Nucleus accumbens (tissue), 56 donors: ENCODE measurements at regions not wholly inside any gene's neighbourhood (a gene's known extent, or its start where the extent isn't known, plus 50 kb on each side); places are given as distances from the start of the nearest gene placed in this dataset.

ENCODE experiments used
- DNase-seq, 56 donors: peaks; one replicate each; lab custom pipeline; 2025; lab: John Stamatoyannopoulos, UW

DNA sequence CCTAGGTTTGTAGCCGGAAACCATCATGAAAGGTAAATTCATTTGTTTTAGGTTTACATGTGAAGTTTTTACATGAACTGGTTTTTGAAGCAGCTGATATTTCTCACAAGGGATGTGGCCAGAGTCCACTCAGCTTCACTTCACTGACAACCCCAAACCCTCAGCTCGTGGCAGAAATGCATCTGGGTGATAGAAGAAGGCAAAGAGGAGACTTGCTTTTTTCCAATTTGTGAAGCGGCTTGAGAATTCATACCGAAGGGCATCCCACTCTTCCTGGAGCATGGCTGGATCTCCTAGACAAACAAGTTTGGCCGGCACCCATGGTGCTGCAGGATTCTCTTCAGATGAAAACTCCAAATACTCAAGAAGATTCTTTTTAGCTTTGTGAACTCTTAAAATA lies 392.8 kb upstream of the CNR1 start:
- no peak for DNase-seq

- DNase-seq, result no peak
Observed at GRCh38 chr6:88556663-88557062, 390.5 kb upstream of the CNR1 start.

- DNase-seq, result no peak
Observed at GRCh38 chr6:88548891-88549505, 382.9 kb upstream of the CNR1 start.

- no peak for DNase-seq
Observed at GRCh38 chr6:88547768-88548167, 381.6 kb upstream of the CNR1 start.

DNA sequence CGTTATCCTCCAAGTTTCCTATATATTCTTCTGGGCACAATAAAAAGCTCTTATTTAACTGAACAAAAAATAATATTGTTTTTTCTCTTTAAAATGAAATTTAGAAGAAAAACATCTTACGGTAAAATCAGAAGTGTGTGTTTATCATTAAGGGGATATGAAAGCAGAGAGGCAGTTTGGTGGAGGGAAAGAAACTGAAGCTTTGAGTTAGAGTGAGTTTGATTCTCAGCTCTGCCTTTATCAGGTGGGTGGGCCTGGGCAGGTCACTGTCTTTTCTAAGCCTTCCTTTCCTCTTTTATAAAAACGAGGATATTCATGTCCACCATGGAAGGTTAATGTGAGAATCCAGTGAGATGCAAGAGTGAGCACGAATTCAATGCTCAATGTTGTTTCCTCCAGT lies 379.8 kb upstream of the CNR1 start:
- DNase-seq, result no peak

DNA sequence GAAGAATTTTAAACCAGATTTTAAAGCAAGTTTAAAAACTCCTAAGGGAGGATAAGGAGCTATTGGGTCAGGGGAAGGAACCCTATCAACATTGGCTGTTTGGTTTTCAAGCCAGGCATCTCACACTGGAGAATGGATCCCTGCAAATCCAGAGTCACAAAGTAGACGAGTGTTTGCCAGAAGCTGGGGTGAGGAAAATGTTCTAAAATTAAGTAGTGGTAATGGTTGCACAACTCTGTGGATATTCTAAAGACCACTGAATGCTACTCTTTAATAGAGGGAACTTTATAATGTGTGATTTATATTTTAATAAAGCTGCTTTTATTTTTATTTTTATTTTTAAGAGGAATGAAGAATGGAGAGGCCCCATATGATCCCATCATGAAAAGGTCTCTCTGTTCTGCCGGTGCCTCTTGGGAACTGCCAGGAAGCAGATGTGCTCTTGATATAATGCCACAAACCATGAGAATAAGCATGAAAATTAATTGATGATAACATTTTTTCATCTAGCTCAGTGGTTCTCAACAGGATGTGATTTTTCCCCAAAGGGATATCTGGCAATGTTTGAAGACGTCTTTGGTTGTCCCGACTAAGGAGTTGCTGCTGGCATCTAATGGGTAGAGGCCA lies 379.0 kb upstream of the CNR1 start:
- no peak for DNase-seq

DNA sequence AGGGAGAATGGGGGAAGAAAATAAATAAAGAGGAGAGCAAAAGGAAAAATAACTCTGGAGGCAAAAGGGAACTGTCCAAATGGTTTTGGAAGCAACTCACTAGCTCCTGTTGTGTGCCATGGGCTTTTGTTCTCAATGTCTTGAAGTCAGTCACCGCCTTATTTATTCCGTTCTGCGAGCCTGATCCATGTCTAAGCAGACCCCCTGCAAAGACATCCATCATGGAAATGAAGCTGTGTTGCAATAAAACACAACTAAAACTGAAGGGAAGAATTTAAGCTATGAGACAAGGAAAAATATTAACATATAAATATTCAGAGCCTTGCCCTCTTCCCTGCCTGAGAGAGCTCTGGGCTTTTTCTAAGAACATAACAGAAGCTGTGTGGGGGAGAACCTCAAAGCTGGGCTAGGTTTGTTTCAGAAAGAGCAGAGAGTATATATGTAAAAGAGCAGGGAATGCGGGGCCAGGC lies 373.2 kb upstream of the CNR1 start:
- DNase-seq, result no peak

DNA sequence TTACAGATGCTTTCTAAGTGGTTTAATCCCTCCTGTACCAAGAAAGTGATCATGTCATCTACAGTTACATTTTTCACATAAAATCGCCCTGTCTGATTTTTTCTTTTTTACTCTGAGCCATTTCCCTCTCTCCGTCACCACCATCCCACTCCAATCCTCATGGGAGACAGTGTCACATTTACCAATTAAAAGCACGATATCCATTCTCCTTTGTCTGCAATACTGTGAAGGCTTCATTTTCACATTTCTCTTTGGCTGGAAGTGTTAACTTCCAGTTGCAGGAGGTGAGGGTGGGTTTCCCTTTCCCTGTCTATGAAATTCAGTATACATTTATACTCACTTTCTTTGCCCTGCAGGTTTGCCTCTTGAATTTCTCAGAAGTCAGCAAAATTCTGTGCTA lies 372.7 kb upstream of the CNR1 start:
- DNase-seq, result no peak

- DNase-seq, result no peak
Observed at GRCh38 chr6:88538130-88538706, 372.1 kb upstream of the CNR1 start.

GRCh38 chr6:88536071-88536625 lies 370.0 kb upstream of the CNR1 start:
- DNase-seq, result no peak

DNA sequence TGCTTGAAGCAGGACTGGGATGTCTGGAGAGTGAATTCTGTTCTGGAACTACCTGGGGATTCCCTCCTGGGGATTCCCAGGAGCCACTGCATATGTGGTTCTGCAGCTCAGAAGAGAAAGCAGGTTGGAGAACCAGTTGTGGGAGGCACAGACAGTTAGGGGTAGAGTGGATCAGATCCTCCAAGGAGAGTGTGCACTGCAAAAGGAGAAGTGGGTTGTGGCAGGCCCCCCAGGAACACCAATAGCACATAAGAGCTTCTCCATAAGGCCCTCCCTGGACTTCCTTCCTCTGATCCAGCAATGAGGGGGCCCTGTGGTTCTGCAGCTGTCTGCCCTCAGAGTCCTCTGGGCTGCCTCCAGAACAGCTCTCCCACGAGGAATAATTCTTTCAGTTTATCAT lies 369.2 kb upstream of the CNR1 start:
- DNase-seq, result no peak

DNA sequence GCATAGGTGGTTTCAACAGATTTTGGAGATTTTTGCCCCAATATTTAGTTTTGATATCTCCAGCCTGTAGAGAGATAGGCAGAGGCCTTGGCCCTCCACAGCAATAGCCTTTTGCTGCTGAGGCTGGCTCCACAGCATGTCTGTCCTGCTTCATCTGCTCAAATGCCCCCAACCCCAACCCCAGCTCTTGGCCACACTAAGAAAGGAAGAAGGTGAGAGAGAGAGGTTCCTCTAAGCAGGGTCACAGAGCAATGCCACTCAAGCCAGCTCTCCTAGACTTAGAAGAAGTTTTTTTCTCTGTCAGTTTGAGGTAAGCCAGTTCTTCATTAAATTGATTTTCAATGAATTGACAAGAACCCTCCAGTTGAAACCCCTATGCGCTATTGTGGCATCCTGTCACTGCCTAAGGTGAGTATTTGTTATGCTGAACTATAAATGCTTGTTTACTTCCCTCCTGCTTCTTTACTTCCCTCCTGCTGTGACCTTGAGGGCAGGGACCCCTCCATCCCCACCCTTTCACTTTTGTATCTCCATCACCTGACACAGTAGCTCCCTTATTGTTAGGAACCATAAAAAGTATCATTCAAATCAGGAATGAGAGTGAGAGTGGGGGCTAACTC lies 366.2 kb upstream of the CNR1 start:
- no peak for DNase-seq

GRCh38 chr6:88529726-88530125 lies 363.6 kb upstream of the CNR1 start:
- DNase-seq, result no peak

GRCh38 chr6:88520445-88520844 lies 354.3 kb upstream of the CNR1 start:
- DNase-seq, result no peak

DNA sequence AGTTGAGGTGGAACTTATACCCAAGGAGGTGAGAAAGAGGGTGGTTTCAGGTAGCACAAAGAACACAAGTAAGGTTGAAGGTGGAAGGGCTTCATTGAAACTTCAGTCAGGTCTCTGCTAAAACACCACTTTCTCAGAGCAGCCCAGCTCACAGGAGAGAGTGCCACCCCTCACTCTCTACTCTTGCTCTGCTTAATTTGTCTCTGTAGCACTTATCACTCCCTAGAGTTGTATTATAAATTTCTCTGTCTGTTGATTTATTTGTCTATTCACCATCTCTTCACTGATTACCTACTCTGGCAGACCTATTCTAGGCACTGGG lies 353.8 kb upstream of the CNR1 start:
- no peak for DNase-seq

- peak in 1 of 56 donors; percentile 10 for DNase-seq
Observed at GRCh38 chr6:88519301-88520016, 353.3 kb upstream of the CNR1 start.

- DNase-seq, result no peak
Observed at GRCh38 chr6:88517737-88518136, 351.6 kb upstream of the CNR1 start.

DNA sequence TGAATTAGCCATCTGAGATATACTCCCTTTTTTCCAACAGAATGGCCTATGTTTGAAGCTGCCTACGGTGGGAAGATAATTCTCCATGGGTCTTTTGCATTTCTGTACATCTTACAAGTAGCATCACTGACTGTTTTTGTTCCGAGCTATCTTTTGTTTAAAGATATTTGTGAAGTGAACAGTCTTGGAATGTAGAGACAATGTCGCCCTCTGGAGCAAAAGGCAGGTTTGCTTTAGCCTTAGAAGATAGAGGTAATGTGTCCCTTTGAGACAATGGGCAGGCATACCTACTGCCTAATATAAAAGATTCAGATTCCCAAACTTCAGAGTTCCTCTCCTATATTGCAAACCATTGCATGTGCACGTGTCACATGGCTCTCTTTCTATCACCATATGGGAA lies 347.8 kb upstream of the CNR1 start:
- no peak for DNase-seq

DNA sequence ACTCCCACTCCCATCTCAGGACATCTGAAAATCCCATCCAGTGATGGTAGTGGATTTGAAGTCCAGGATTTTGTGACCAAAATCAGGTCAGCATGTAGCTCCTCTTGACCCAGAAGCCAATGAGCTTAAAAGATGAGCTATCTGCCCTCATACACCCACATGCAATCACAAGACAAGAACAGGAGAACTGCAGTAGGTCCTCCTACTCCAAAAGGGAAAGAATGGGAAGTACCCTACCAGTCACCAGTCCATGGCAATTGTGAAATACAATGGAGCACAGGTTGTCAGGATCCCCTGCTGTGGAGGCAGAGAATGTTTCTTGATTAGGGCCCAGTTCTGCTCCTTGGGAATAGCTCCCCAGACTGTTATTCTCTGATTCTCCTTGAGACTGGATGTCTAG lies 347.3 kb upstream of the CNR1 start:
- no peak for DNase-seq

GRCh38 chr6:88512951-88513350 lies 346.8 kb upstream of the CNR1 start:
- no peak for DNase-seq

DNA sequence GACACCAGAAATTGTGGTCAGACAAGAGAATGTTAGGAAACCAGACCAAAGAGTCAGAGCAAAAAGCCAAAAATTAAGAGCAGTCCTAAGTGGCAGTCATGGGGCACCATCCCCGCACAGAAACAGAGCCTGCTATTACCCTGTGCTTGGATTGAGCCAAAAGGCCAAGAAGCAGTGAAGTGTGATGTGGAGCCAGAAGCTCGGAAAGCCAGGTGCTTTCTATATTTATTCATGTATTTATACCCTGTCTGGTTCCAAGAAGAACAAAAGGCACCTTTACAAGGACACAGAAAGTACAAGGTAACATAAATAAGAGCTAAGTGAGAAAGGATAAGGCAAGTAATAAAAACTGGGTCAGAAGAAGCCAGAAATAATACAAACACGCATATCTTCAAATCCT lies 336.2 kb upstream of the CNR1 start:
- DNase-seq, result no peak
